HEK293 (cell line): ENCODE measurements at regions not wholly inside any gene's neighbourhood (a gene's known extent, or its start where the extent isn't known, plus 50 kb on each side); places are given as distances from the start of the nearest gene placed in this dataset.

Source experiments
- TCF7L2 ChIP-seq: IDR thresholded peaks from 2 replicates; pipeline ENCODE4 v1.6.1; 2011; ENCODE audit warnings: low read depth, mild to moderate bottlenecking, inconsistent platforms, low read length, moderate library complexity, borderline replicate concordance
- YY1 ChIP-seq: fragments of 450-650 bp; formaldehyde crosslinking; IDR thresholded peaks from 2 replicates; pipeline ENCODE4 v1.5.1; 2018; ENCODE audit warnings: missing biosample characterization, missing genetic modification characterization
- ZNF121 ChIP-seq: fragments of 450-650 bp; formaldehyde crosslinking; IDR thresholded peaks from 2 replicates; pipeline ENCODE4 v1.5.1; 2016; ENCODE audit warnings: missing biosample characterization, missing genetic modification characterization
- ZNF184 ChIP-seq: fragments of 450-650 bp; IDR thresholded peaks from 2 replicates; pipeline ENCODE4 v1.5.1; 2018; ENCODE audit warnings: missing biosample characterization, mild to moderate bottlenecking, missing genetic modification characterization
- ZNF311 ChIP-seq: fragments of 450-650 bp; formaldehyde crosslinking; IDR thresholded peaks from 2 replicates; pipeline ENCODE4 v1.5.1; 2017; ENCODE audit warnings: missing biosample characterization, missing genetic modification characterization, borderline replicate concordance
- ZNF558 ChIP-seq: fragments of 450-650 bp; formaldehyde crosslinking; IDR thresholded peaks from 2 replicates; pipeline ENCODE4 v1.5.1; 2016; ENCODE audit warnings: missing biosample characterization, missing genetic modification characterization
- ZNF660 ChIP-seq: fragments of 450-650 bp; IDR thresholded peaks from 2 replicates; pipeline ENCODE4 v1.5.1; 2018; ENCODE audit warnings: missing biosample characterization, mild to moderate bottlenecking, missing genetic modification characterization
- ZNF76 ChIP-seq: fragments of 450-650 bp; formaldehyde crosslinking; IDR thresholded peaks from 2 replicates; pipeline ENCODE4; 2016; ENCODE audit warnings: low read depth, missing biosample characterization, missing genetic modification characterization, borderline replicate concordance
- ZNF792 ChIP-seq: fragments of 450-650 bp; formaldehyde crosslinking; IDR thresholded peaks from 2 replicates; pipeline ENCODE4 v1.5.1; 2016; ENCODE audit warnings: missing biosample characterization, missing genetic modification characterization
- TF ChIP-seq, protein P1 (sequence below): fragments of 450-650 bp; formaldehyde crosslinking; IDR thresholded peaks from 2 replicates; pipeline ENCODE4 v1.5.1; 2016; ENCODE audit warnings: missing biosample characterization, missing genetic modification characterization
- TF ChIP-seq, protein P2 (sequence below): fragments of 450-650 bp; formaldehyde crosslinking; IDR thresholded peaks from 2 replicates; pipeline ENCODE4 v1.5.1; 2016; ENCODE audit warnings: missing biosample characterization, missing genetic modification characterization
- TF ChIP-seq, protein P3 (sequence below): IDR thresholded peaks from 2 replicates; pipeline ENCODE4 v1.6.1; 2011; ENCODE audit warnings: mild to moderate bottlenecking, low read depth, low read length, borderline replicate concordance
- TF ChIP-seq, protein P4 (sequence below): sonication (generic); formaldehyde crosslinking; IDR thresholded peaks from 2 replicates; pipeline ENCODE4 v1.8.1; 2022; ENCODE audit warnings: mild to moderate bottlenecking, moderate library complexity, missing genetic modification reagents

DNA sequence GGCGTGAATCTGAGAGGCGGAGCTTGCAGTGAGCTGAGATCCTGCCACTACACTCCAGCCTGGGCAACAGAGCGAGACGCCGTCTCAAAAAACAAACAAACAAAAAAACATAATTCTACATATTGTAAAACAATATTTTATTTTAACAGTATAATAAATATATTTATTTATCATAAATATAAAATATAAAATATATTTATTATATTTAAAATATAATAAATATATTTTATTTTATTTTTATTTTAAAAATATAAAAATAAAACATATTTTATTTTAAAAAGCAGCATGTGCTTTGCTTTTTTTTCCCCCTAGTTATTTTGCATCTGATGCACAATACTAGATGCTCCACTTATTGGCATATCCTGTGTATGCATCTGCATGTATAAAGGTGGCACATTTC lies 1634.6 kb upstream of the PCDH20 start:
- TF ChIP-seq, protein P1, sequence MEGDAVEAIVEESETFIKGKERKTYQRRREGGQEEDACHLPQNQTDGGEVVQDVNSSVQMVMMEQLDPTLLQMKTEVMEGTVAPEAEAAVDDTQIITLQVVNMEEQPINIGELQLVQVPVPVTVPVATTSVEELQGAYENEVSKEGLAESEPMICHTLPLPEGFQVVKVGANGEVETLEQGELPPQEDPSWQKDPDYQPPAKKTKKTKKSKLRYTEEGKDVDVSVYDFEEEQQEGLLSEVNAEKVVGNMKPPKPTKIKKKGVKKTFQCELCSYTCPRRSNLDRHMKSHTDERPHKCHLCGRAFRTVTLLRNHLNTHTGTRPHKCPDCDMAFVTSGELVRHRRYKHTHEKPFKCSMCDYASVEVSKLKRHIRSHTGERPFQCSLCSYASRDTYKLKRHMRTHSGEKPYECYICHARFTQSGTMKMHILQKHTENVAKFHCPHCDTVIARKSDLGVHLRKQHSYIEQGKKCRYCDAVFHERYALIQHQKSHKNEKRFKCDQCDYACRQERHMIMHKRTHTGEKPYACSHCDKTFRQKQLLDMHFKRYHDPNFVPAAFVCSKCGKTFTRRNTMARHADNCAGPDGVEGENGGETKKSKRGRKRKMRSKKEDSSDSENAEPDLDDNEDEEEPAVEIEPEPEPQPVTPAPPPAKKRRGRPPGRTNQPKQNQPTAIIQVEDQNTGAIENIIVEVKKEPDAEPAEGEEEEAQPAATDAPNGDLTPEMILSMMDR = no peak
- TF ChIP-seq ZNF558 (tag by site-specific recombination) (no peak), YY1 (tag by site-specific recombination) (no peak), TCF7L2 (no peak), ZNF184 (tag by site-specific recombination) (no peak), ZNF792 (no peak), ZNF121 (tag by site-specific recombination) (no peak), ZNF76 (tag by site-specific recombination) (no peak), ZNF311 (tag by site-specific recombination) (no peak), ZNF660 (tag by site-specific recombination) (no peak)
- TF ChIP-seq, protein P2, sequence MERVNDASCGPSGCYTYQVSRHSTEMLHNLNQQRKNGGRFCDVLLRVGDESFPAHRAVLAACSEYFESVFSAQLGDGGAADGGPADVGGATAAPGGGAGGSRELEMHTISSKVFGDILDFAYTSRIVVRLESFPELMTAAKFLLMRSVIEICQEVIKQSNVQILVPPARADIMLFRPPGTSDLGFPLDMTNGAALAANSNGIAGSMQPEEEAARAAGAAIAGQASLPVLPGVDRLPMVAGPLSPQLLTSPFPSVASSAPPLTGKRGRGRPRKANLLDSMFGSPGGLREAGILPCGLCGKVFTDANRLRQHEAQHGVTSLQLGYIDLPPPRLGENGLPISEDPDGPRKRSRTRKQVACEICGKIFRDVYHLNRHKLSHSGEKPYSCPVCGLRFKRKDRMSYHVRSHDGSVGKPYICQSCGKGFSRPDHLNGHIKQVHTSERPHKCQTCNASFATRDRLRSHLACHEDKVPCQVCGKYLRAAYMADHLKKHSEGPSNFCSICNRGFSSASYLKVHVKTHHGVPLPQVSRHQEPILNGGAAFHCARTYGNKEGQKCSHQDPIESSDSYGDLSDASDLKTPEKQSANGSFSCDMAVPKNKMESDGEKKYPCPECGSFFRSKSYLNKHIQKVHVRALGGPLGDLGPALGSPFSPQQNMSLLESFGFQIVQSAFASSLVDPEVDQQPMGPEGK (tag by site-specific recombination) = no peak
- TF ChIP-seq, protein P3, sequence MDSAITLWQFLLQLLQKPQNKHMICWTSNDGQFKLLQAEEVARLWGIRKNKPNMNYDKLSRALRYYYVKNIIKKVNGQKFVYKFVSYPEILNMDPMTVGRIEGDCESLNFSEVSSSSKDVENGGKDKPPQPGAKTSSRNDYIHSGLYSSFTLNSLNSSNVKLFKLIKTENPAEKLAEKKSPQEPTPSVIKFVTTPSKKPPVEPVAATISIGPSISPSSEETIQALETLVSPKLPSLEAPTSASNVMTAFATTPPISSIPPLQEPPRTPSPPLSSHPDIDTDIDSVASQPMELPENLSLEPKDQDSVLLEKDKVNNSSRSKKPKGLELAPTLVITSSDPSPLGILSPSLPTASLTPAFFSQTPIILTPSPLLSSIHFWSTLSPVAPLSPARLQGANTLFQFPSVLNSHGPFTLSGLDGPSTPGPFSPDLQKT = no peak
- TF ChIP-seq, protein P4, sequence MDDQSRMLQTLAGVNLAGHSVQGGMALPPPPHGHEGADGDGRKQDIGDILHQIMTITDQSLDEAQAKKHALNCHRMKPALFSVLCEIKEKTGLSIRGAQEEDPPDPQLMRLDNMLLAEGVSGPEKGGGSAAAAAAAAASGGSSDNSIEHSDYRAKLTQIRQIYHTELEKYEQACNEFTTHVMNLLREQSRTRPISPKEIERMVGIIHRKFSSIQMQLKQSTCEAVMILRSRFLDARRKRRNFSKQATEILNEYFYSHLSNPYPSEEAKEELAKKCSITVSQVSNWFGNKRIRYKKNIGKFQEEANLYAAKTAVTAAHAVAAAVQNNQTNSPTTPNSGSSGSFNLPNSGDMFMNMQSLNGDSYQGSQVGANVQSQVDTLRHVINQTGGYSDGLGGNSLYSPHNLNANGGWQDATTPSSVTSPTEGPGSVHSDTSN = no peak
